Dedifferentiated amniotic fluid mesenchymal stem cell (primary cell): ENCODE measurements at regions not wholly inside any gene's neighbourhood (a gene's known extent, or its start where the extent isn't known, plus 50 kb on each side); places are given as distances from the start of the nearest gene placed in this dataset.
"Not testable (repeated sequence)": the region's sequence is repeated elsewhere in the genome, so short reads cannot be mapped to it uniquely, and the experiment has no call there.

ENCODE experiments used
- DNase-seq: peaks from one replicate; pipeline ENCODE4 v3.0.0-alpha.2; 2016; ENCODE audit errors: extremely low spot score

DNA sequence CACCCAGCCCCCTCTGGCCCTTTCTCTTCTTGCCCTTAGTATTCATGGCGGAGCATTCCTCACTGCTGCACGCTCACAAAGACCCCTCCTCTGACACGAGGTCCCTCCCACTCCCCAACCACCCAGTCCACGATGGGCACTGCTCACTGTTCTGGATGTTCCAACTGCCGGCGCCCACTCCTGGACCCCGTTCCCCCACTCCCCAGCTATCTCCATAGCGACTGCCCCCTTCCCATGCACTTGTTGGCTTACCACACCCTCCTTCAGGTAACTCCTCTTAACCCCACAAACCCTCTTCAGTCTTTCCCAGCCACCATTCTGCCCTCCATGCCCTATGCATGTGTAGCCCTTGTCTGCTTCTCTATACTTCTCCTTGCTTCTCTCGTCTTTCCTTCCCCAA lies 961.5 kb upstream of the DEFB115 start:
- not testable (repeated sequence) for DNase-seq

- DNase-seq: not testable (repeated sequence)
These were observed 959.4 kb upstream of the DEFB115 start for GRCh38 chr20:30297878-30298595.

- DNase-seq: not testable (repeated sequence)
These were observed 957.2 kb upstream of the DEFB115 start for GRCh38 chr20:30300220-30300642.

DNA sequence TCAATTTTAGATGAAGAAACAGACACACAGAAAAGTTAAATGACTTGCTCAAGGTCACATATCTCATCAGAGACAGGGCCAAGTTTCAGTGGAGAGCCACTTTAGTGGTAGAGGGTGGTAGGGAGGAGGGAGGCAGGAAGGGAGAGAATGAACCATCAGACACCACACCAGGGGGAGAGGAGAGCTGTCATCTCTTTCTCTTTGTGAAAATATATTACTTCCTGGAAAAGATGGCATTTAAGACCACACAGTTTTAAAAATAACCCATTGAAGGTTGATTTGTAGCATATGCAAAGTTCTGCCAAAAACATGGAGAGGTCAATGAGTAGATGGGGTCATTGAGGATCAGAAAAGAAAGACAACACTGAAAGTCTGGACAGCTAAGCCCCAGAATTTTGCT lies 954.7 kb upstream of the DEFB115 start:
- not testable (repeated sequence) for DNase-seq

GRCh38 chr20:30309938-30310337 lies 947.5 kb upstream of the DEFB115 start:
- DNase-seq: not testable (repeated sequence)

GRCh38 chr20:30310385-30310784 lies 947.1 kb upstream of the DEFB115 start:
- not testable (repeated sequence) for DNase-seq

DNA sequence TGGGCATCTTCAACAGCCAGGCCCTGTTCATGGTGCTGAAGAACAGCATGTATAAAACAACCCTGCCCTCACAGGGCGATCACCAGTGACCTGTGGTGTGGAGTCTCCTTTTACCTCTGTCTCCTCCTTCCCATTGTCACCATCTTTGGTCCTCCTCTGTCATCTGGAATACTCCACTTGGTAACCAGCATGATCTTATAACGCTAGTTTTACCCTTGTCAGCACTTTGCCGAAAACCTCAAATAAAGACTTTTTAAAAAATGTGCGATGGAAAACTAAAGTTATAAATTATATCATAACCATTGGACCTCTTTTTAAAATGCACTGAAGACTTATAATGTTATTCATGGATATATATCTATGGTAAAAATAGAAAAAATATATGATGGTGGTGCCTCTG lies 945.2 kb upstream of the DEFB115 start:
- DNase-seq: not testable (repeated sequence)

DNA sequence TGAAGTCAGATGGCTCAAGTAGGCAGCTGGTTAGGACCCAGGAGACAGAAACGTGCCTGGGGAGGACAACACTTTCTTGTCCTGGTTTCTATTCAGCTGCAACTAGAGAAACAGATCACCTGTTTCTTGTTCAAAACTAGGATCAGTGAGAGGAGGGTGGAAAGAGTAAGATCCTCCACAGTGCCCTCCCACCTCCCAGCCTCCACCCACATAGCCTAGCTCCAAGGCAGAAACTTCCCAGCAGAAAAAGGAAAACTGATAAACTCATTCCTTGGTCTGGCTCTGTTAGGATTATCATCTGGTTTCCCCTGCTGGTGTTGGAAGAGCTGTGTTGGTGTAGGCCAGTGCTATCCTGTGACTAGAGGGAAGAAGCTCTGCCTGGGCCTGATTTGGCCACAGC lies 943.8 kb upstream of the DEFB115 start:
- not testable (repeated sequence) for DNase-seq

GRCh38 chr20:30316063-30316462 lies 941.4 kb upstream of the DEFB115 start:
- not testable (repeated sequence) for DNase-seq

GRCh38 chr20:30316532-30317299 lies 940.7 kb upstream of the DEFB115 start:
- not testable (repeated sequence) for DNase-seq

- not testable (repeated sequence) for DNase-seq
These were observed 923.7 kb upstream of the DEFB115 start for GRCh38 chr20:30333744-30334143.

- DNase-seq: not testable (repeated sequence)
These were observed 919.9 kb upstream of the DEFB115 start for GRCh38 chr20:30337556-30337955.

GRCh38 chr20:30348932-30349331 lies 908.5 kb upstream of the DEFB115 start:
- not testable (repeated sequence) for DNase-seq

DNA sequence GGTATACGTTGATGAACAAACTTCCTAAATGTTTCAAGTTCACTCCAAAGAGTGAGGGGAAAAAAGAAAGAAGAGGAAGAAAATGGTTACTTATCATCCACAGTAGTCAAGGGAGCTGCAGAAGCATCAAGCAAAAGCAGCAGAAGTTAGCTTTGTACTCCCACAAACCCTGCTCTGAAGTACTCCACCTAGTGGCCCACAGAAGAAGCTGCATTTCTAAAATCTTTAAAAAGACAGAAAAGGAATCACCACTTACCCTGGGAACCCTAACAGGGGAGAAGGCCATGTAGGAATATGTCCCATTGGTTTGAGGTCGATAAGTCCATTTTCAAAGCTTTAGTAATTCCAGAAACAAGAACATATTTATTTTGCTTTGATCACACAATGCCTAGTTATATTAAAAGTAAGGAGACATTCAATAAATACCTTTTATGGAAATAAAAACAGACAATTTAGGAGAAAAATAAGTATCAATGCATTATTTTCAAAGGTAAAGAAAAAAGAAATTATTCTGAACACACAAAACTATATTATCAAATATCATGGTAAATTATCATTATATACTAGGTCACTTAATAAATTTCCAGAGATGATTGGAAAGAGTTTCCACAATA lies 900.5 kb upstream of the DEFB115 start:
- DNase-seq: not testable (repeated sequence)

GRCh38 chr20:30361756-30362155 lies 895.7 kb upstream of the DEFB115 start:
- DNase-seq: not testable (repeated sequence)

GRCh38 chr20:30376430-30376766 lies 881.1 kb upstream of the DEFB115 start:
- not testable (repeated sequence) for DNase-seq

- peak; percentile 22 for DNase-seq
These were observed 880.5 kb upstream of the DEFB115 start for GRCh38 chr20:30376767-30377658.

DNA sequence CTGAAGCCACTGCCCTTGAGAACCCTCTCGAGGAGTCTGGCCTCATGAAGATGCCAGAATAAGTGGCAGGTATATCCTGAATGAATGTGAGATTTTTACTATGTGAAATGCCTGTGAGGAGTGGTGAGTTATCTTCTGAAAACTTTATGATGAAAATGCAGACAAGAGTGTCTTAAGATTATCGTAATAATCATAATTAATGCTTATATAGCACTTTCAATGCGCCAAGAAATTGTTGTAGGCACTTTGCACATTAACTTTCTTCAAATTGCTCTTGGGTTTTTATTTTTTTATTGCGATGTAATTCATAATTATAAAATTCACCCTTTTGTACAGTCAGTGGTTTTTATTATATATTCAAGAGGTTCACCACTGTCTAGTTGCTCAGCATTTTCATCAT lies 879.1 kb upstream of the DEFB115 start:
- not testable (repeated sequence) for DNase-seq

- DNase-seq: not testable (repeated sequence)
These were observed 878.7 kb upstream of the DEFB115 start for GRCh38 chr20:30378721-30379120.

GRCh38 chr20:30384841-30385240 lies 872.6 kb upstream of the DEFB115 start:
- DNase-seq: not testable (repeated sequence)

DNA sequence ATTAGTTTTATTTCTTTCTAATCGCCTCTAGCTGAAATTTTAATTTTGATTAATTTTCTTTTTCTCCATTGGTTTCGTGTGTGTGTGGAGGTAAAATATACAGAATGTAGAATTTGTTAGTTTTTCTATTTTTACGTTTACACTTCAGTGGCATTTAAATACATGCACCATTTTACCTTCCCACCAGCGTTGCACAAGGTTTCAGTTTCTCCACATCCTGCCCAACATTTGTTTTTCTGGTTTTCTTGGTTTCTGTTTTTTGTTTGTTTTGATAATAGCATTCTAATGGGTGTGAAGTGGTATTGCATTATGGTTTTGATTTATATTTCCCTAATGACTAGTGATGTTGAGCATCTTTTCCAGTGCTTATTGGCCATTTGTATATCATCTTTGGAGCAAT lies 871.4 kb upstream of the DEFB115 start:
- DNase-seq: not testable (repeated sequence)
